Activated naive CD8-positive, alpha-beta T cell treated with anti-CD3 and anti-CD28 coated beads for 36 hours (primary cell): ENCODE measurements at regions not wholly inside any gene's neighbourhood (a gene's known extent, or its start where the extent isn't known, plus 50 kb on each side); places are given as distances from the start of the nearest gene placed in this dataset.

Source experiments
- DNase-seq: peaks from one replicate; pipeline ENCODE4 v3.0.0; 2021
- H3K27ac Mint-ChIP-seq: one replicate; pipeline ENCODE4 v1.8.0; 2022; ENCODE audit warnings: mild to moderate bottlenecking, moderate library complexity, mixed read lengths
- H3K27me3 Mint-ChIP-seq: one replicate; pipeline ENCODE4 v1.8.0; 2022; ENCODE audit warnings: mild to moderate bottlenecking, mixed read lengths
- H3K36me3 Mint-ChIP-seq: one replicate; pipeline ENCODE4 v1.8.0; 2021; ENCODE audit warnings: mild to moderate bottlenecking, mixed read lengths
- H3K4me1 Mint-ChIP-seq: one replicate; pipeline ENCODE4 v1.8.0; 2021; ENCODE audit warnings: mixed read lengths
- H3K4me3 Mint-ChIP-seq: one replicate; pipeline ENCODE4 v1.8.0; 2022; ENCODE audit warnings: mild to moderate bottlenecking, moderate library complexity, mixed read lengths
- H3K9me3 Mint-ChIP-seq: one replicate; pipeline ENCODE4 v1.8.0; 2022; ENCODE audit warnings: mixed read lengths

- no peak for DNase-seq
- H3K4me3 Mint-ChIP-seq = no peak overlapping the region
- H3K27ac Mint-ChIP-seq = no peak overlapping the region
- peaks cover 1% of the 10 kb centered on the region for H3K9me3 Mint-ChIP-seq
- no peaks in the 10 kb centered on the region for H3K27me3 Mint-ChIP-seq
- no peaks in the 10 kb centered on the region for H3K4me1 Mint-ChIP-seq
- no peaks in the 10 kb centered on the region for H3K36me3 Mint-ChIP-seq
These were observed 130.1 kb upstream of the TLR4 start for GRCh38 chr9:117574099-117574498.

- Mint-ChIP-seq H3K27ac (no peak overlapping the region), H3K4me1 (no peaks in the 10 kb centered on the region), H3K27me3 (no peaks in the 10 kb centered on the region), H3K4me3 (no peak overlapping the region), H3K36me3 (no peaks in the 10 kb centered on the region), H3K9me3 (peaks cover 3% of the 10 kb centered on the region)
- DNase-seq = no peak
These were observed 139.4 kb upstream of the TLR4 start for GRCh38 chr9:117564839-117565238.

- DNase-seq = no peak
- Mint-ChIP-seq H3K9me3 (peaks cover 3% of the 10 kb centered on the region), H3K27me3 (no peaks in the 10 kb centered on the region), H3K36me3 (no peaks in the 10 kb centered on the region), H3K4me3 (no peak overlapping the region), H3K27ac (no peak overlapping the region), H3K4me1 (no peaks in the 10 kb centered on the region)
These were observed 142.4 kb upstream of the TLR4 start for GRCh38 chr9:117561761-117562160.

- DNase-seq = peak; percentile 24
- Mint-ChIP-seq H3K27ac (no peak overlapping the region), H3K9me3 (peaks cover 3% of the 10 kb centered on the region), H3K4me1 (no peaks in the 10 kb centered on the region), H3K4me3 (no peak overlapping the region), H3K36me3 (no peaks in the 10 kb centered on the region), H3K27me3 (peaks cover 4% of the 10 kb centered on the region)
These were observed 141.2 kb upstream of the ASTN2 start for GRCh38 chr9:117555964-117556629.

- Mint-ChIP-seq H3K27ac (no peak overlapping the region), H3K4me3 (no peak overlapping the region), H3K9me3 (peaks cover 2% of the 10 kb centered on the region), H3K36me3 (no peaks in the 10 kb centered on the region), H3K4me1 (no peaks in the 10 kb centered on the region), H3K27me3 (peaks cover 4% of the 10 kb centered on the region)
- no peak for DNase-seq
These were observed 138.0 kb upstream of the ASTN2 start for GRCh38 chr9:117552811-117553210.

GRCh38 chr9:117551171-117551570 is 136.3 kb upstream of the ASTN2 start:
- Mint-ChIP-seq H3K9me3 (peaks cover 2% of the 10 kb centered on the region), H3K27ac (no peak overlapping the region), H3K4me3 (no peak overlapping the region), H3K27me3 (peaks cover 4% of the 10 kb centered on the region), H3K36me3 (no peaks in the 10 kb centered on the region), H3K4me1 (peaks cover 6% of the 10 kb centered on the region)
- no peak for DNase-seq

GRCh38 chr9:117549444-117549843 is 134.6 kb upstream of the ASTN2 start:
- Mint-ChIP-seq H3K4me1 (peaks cover 6% of the 10 kb centered on the region), H3K27ac (no peak overlapping the region), H3K27me3 (peaks cover 4% of the 10 kb centered on the region), H3K4me3 (no peak overlapping the region), H3K9me3 (peaks cover 2% of the 10 kb centered on the region), H3K36me3 (no peaks in the 10 kb centered on the region)
- no peak for DNase-seq

- H3K4me1 Mint-ChIP-seq = peaks cover 6% of the 10 kb centered on the region
- no peak for DNase-seq
- H3K4me3 Mint-ChIP-seq = no peak overlapping the region
- H3K27me3 Mint-ChIP-seq = peaks cover 4% of the 10 kb centered on the region
- H3K27ac Mint-ChIP-seq = no peak overlapping the region
- H3K9me3 Mint-ChIP-seq = peaks cover 2% of the 10 kb centered on the region
- no peaks in the 10 kb centered on the region for H3K36me3 Mint-ChIP-seq
These were observed 133.7 kb upstream of the ASTN2 start for GRCh38 chr9:117548556-117548955.

- Mint-ChIP-seq H3K9me3 (peaks cover 2% of the 10 kb centered on the region), H3K27ac (no peak overlapping the region), H3K4me1 (peaks cover 6% of the 10 kb centered on the region), H3K36me3 (no peaks in the 10 kb centered on the region), H3K27me3 (peaks cover 4% of the 10 kb centered on the region), H3K4me3 (no peak overlapping the region)
- no peak for DNase-seq
These were observed 133.0 kb upstream of the ASTN2 start for GRCh38 chr9:117547904-117548303.

- Mint-ChIP-seq H3K9me3 (peaks cover 2% of the 10 kb centered on the region), H3K27me3 (no peaks in the 10 kb centered on the region), H3K4me1 (peaks cover 6% of the 10 kb centered on the region), H3K27ac (no peak overlapping the region), H3K4me3 (no peak overlapping the region), H3K36me3 (no peaks in the 10 kb centered on the region)
- peak; percentile 6 for DNase-seq
These were observed 132.2 kb upstream of the ASTN2 start for GRCh38 chr9:117546894-117547678.

- Mint-ChIP-seq H3K4me1 (peaks cover 6% of the 10 kb centered on the region), H3K4me3 (no peak overlapping the region), H3K27me3 (peaks cover 3% of the 10 kb centered on the region), H3K9me3 (peaks cover 2% of the 10 kb centered on the region), H3K27ac (no peak overlapping the region), H3K36me3 (no peaks in the 10 kb centered on the region)
- DNase-seq = no peak
These were observed 131.0 kb upstream of the ASTN2 start for GRCh38 chr9:117545846-117546245.

GRCh38 chr9:117543089-117543488 is 128.2 kb upstream of the ASTN2 start:
- Mint-ChIP-seq H3K4me1 (peaks cover 6% of the 10 kb centered on the region), H3K27ac (no peak overlapping the region), H3K9me3 (no peaks in the 10 kb centered on the region), H3K36me3 (no peaks in the 10 kb centered on the region), H3K4me3 (no peak overlapping the region), H3K27me3 (peaks cover 6% of the 10 kb centered on the region)
- DNase-seq = no peak

GRCh38 chr9:117542021-117542420 is 127.2 kb upstream of the ASTN2 start:
- peaks cover 6% of the 10 kb centered on the region for H3K27me3 Mint-ChIP-seq
- H3K27ac Mint-ChIP-seq = no peak overlapping the region
- no peaks in the 10 kb centered on the region for H3K9me3 Mint-ChIP-seq

GRCh38 chr9:117541181-117541580 is 126.3 kb upstream of the ASTN2 start:
- H3K27ac Mint-ChIP-seq = no peak overlapping the region
- no peak for DNase-seq
- peaks cover 6% of the 10 kb centered on the region for H3K27me3 Mint-ChIP-seq
- H3K4me3 Mint-ChIP-seq = no peak overlapping the region
- no peaks in the 10 kb centered on the region for H3K9me3 Mint-ChIP-seq
- H3K36me3 Mint-ChIP-seq = no peaks in the 10 kb centered on the region
- H3K4me1 Mint-ChIP-seq = no peaks in the 10 kb centered on the region

More at GRCh38 chr9:117542021-117542420, 127.2 kb upstream of the ASTN2 start:
- Mint-ChIP-seq H3K4me1 (peaks cover 3% of the 10 kb centered on the region), H3K4me3 (no peak overlapping the region), H3K36me3 (no peaks in the 10 kb centered on the region)
- no peak for DNase-seq

- Mint-ChIP-seq H3K27me3 (peaks cover 3% of the 10 kb centered on the region), H3K27ac (no peak overlapping the region), H3K36me3 (no peaks in the 10 kb centered on the region), H3K4me3 (no peak overlapping the region), H3K9me3 (no peaks in the 10 kb centered on the region), H3K4me1 (no peaks in the 10 kb centered on the region)
- DNase-seq = no peak
These were observed 121.1 kb upstream of the ASTN2 start for GRCh38 chr9:117535973-117536372.

- H3K27ac Mint-ChIP-seq = no peak overlapping the region
- no peaks in the 10 kb centered on the region for H3K9me3 Mint-ChIP-seq
- no peak overlapping the region for H3K4me3 Mint-ChIP-seq
- peaks cover 1% of the 10 kb centered on the region for H3K27me3 Mint-ChIP-seq
- no peak for DNase-seq
- no peaks in the 10 kb centered on the region for H3K4me1 Mint-ChIP-seq
- no peaks in the 10 kb centered on the region for H3K36me3 Mint-ChIP-seq
These were observed 120.6 kb upstream of the ASTN2 start for GRCh38 chr9:117535434-117535833.
